Lower leg skin (tissue), 3 donors: ENCODE measurements at regions not wholly inside any gene's neighbourhood (a gene's known extent, or its start where the extent isn't known, plus 50 kb on each side); places are given as distances from the start of the nearest gene placed in this dataset.

Experiments used
- CTCF ChIP-seq, 3 donors: fragments of 450-650 bp; IDR thresholded peaks; one replicate each; pipeline ENCODE4 v1.5.1; 2016; ENCODE audit warnings: antibody characterized with exemption in 3 of 3, mild to moderate bottlenecking in 3 of 3, moderate library complexity in 2 of 3
- POLR2A ChIP-seq, 2 donors: fragments of 450-650 bp; IDR thresholded peaks; one replicate each; pipeline ENCODE4 v1.6.1; 2016 to 2017; ENCODE audit warnings: antibody characterized with exemption in 2 of 2, mild to moderate bottlenecking in 1 of 2, moderate library complexity in 1 of 2

DNA sequence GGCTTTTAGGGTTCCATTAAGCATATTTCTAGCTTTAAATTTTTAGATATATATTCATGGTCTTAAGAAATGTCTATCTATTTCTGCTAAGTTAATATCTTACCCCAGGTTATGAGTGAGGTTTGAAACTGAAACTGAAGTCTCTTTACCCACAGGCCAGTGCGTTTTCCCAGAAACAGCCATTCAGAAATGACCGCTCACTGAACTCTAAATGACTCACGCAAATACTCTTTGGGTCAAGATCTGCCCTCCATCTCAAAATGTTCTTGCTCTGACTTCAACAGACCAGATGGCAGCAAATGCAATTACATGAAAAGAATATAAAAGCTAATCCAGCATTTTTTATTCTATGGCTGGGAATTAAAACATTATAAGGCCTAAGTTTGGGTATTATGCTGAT, 315.2 kb downstream of the TDRD15 start:
- TF ChIP-seq CTCF (IDR thresholded peaks at IDR 0.05): no peak
- no peak for TF ChIP-seq POLR2A (IDR thresholded peaks at IDR 0.05)
